ENCODE measurements at regions not wholly inside any gene's neighbourhood (a gene's known extent, or its start where the extent isn't known, plus 50 kb on each side); places are given as distances from the start of the nearest gene placed in this dataset.

DNA sequence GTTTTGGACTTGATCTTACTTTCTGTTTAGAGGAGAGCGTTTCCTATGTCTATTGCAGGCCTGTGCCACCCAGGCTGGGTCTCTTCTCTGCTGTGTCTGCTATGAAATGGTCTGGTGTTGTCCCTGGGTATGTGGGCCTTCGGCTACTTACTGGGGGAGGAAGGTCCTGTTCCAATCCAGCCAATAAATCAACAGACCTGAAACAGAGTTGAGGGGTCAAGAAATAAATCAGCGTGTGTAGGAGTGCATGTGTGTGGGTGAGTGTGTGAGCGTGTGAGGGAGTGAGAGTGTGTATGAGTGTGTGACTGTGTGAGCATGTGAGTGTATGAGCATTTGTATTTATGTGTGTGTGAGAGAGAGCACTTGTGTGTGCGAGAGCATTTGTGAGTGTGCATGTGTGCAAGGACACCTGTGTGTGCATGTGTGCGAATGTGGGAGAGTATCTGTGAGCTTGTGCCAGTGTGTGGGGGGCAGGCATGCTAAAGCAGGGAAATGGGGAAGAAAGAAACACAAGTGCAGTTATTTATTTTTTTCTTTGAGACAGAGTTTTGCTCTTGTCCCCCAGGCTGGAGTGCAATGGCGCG is 86.3 kb upstream of the PMEPA1 start:
- intact Hi-C loops (cut with micrococcal nuclease): no loop called here
- H3K4me2 ChIP-seq (ENCODE audit: low read length): no peak overlapping the region
- ChIA-PET RAD21 (ENCODE audit: low non-redundant PET in 1 of 2, low total read pairs in 2 of 2, uncharacterized antibody in 2 of 2, unreplicated experiment in 2 of 2) (no interaction called here), POLR2A (no interaction called here), CTCF (no interaction called here)
- no peak overlapping the region for H2AFZ ChIP-seq (ENCODE audit: low read depth, low read length, poor library complexity, severe bottlenecking)
- no peaks in the 10 kb centered on the region for H4K20me1 ChIP-seq (ENCODE audit: insufficient read depth)
- H3K27ac ChIP-seq (ENCODE audit: low read depth, low read length): no peak overlapping the region
- H3K79me2 ChIP-seq (ENCODE audit: insufficient read depth, low read length): no peaks in the 10 kb centered on the region
- no peaks in the 10 kb centered on the region for H3K36me3 ChIP-seq (ENCODE audit: control insufficient read depth in 1 of 2, insufficient read depth in 2 of 2, low read length in 2 of 2)
- H3K9me3 ChIP-seq (ENCODE audit: control insufficient read depth in 1 of 2, insufficient read depth in 1 of 2, low read depth in 1 of 2, low read length in 2 of 2): no peaks in the 10 kb centered on the region
- H3K4me3 ChIP-seq (replicated peaks in 1 of 2; ENCODE audit: low read depth in 1 of 2, low read length in 2 of 2): no peak overlapping the region
- H3K27me3 ChIP-seq (ENCODE audit: insufficient read depth, low read length): peaks cover 26% of the 10 kb centered on the region
- H3K9me2 ChIP-seq (ENCODE audit: insufficient read depth): no peaks in the 10 kb centered on the region
- no TSS peak for BruUV-seq (replicated peaks)
- no peak overlapping the region for H3K9ac ChIP-seq (ENCODE audit: low read length)
- DNase-seq (ENCODE audit: low read depth, low spot score) (no peak), ATAC-seq (no peak)
- TF ChIP-seq EZH2 (IDR thresholded peaks at IDR 0.05): no peak
- no peak for TF ChIP-seq FOSL1 (IDR thresholded peaks at IDR 0.05; ENCODE audit: low read depth)
- TF ChIP-seq POLR2A (IDR thresholded peaks at IDR 0.05; ENCODE audit: borderline replicate concordance, extremely low read depth, insufficient read depth, insufficient read length): no peak
- no peak for TF ChIP-seq JUND (IDR thresholded peaks at IDR 0.05)
- TF ChIP-seq CEBPB (IDR thresholded peaks at IDR 0.05; ENCODE audit: low read depth): no peak
- no peak for TF ChIP-seq EZH2phosphoT487 (IDR thresholded peaks at IDR 0.05; ENCODE audit: borderline replicate concordance)
- no peaks in the 10 kb centered on the region; a peak in 1 of 4 replicates for H3K4me1 ChIP-seq (ENCODE audit: control insufficient read depth in 1 of 2, insufficient read depth in 2 of 2, low read length in 2 of 2)

GRCh38 chr20:57795342-57795697 is 85.5 kb upstream of the PMEPA1 start:
- Histone ChIP-seq H3K27ac (ENCODE audit: low read depth, low read length) (no peak overlapping the region), H3K27me3 (ENCODE audit: insufficient read depth, low read length) (peaks cover 32% of the 10 kb centered on the region), H3K4me1 (ENCODE audit: control insufficient read depth in 1 of 2, insufficient read depth in 2 of 2, low read length in 2 of 2) (no peaks in the 10 kb centered on the region; a peak in 1 of 4 replicates), H3K36me3 (ENCODE audit: control insufficient read depth in 1 of 2, insufficient read depth in 2 of 2, low read length in 2 of 2) (no peaks in the 10 kb centered on the region), H3K4me2 (ENCODE audit: low read length) (no peak overlapping the region), H3K9me2 (ENCODE audit: insufficient read depth) (no peaks in the 10 kb centered on the region), H3K79me2 (ENCODE audit: insufficient read depth, low read length) (no peaks in the 10 kb centered on the region), H4K20me1 (ENCODE audit: insufficient read depth) (no peaks in the 10 kb centered on the region), H3K9me3 (ENCODE audit: control insufficient read depth in 1 of 2, insufficient read depth in 1 of 2, low read depth in 1 of 2, low read length in 2 of 2) (no peaks in the 10 kb centered on the region), H3K9ac (ENCODE audit: low read length) (no peak overlapping the region), H2AFZ (ENCODE audit: low read depth, low read length, poor library complexity, severe bottlenecking) (no peak overlapping the region), H3K4me3 (replicated peaks in 1 of 2; ENCODE audit: low read depth in 1 of 2, low read length in 2 of 2) (no peak overlapping the region)
- ChIA-PET RAD21 (ENCODE audit: low non-redundant PET in 1 of 2, low total read pairs in 2 of 2, uncharacterized antibody in 2 of 2, unreplicated experiment in 2 of 2) (no interaction called here), POLR2A (no interaction called here), CTCF (no interaction called here)
- ATAC-seq: no peak
- intact Hi-C loops (cut with micrococcal nuclease): no loop called here
- BruUV-seq (replicated peaks): no TSS peak
- no peak for DNase-seq (ENCODE audit: low read depth, low spot score)
- TF ChIP-seq FOSL1 (IDR thresholded peaks at IDR 0.05; ENCODE audit: low read depth): no peak
- TF ChIP-seq SRF (IDR thresholded peaks at IDR 0.05; ENCODE audit: low read depth): no peak
- TF ChIP-seq SIN3A (IDR thresholded peaks at IDR 0.05; ENCODE audit: low read depth): no peak
- TF ChIP-seq POLR2A (IDR thresholded peaks at IDR 0.05; ENCODE audit: borderline replicate concordance, extremely low read depth, insufficient read depth, insufficient read length): no peak
- no peak for TF ChIP-seq ZNF274 (IDR thresholded peaks at IDR 0.05; ENCODE audit: low read depth, low read length)
- no peak for TF ChIP-seq YY1 (IDR thresholded peaks at IDR 0.05; ENCODE audit: extremely low read depth, insufficient replicate concordance, low read depth, low read length)
- TF ChIP-seq ELF1 (IDR thresholded peaks at IDR 0.05; ENCODE audit: borderline replicate concordance, low read depth): no peak
- TF ChIP-seq EGR1 (IDR thresholded peaks at IDR 0.05; ENCODE audit: low read depth): no peak
- no peak for TF ChIP-seq EZH2 (IDR thresholded peaks at IDR 0.05)
- TF ChIP-seq CEBPB (IDR thresholded peaks at IDR 0.05; ENCODE audit: low read depth): no peak
- TF ChIP-seq SP1 (IDR thresholded peaks at IDR 0.05; ENCODE audit: low read depth): no peak
- no peak for TF ChIP-seq CTCF (IDR thresholded peaks at IDR 0.05 in 2 of 3, conservative IDR thresholded peaks at IDR 0.05 in 1 of 3; ENCODE audit: borderline replicate concordance in 1 of 3, insufficient read depth in 1 of 3, low read depth in 2 of 3, low read length in 2 of 3)
- no peak for TF ChIP-seq REST (IDR thresholded peaks at IDR 0.05; ENCODE audit: low read depth)
- TF ChIP-seq EZH2phosphoT487 (IDR thresholded peaks at IDR 0.05; ENCODE audit: borderline replicate concordance): no peak
- no peak for TF ChIP-seq JUND (IDR thresholded peaks at IDR 0.05)
- no peak for TF ChIP-seq ATF3 (IDR thresholded peaks at IDR 0.05)

Data from HCT116 (cell line).